HG02970 (cell line): ENCODE measurements at regions not wholly inside any gene's neighbourhood (a gene's known extent, or its start where the extent isn't known, plus 50 kb on each side); places are given as distances from the start of the nearest gene placed in this dataset.

Experiments
- ATAC-seq: cut with Tn5 transposase; IDR thresholded peaks from one replicate; pipeline ENCODE4 v1.9.1; 2021; ENCODE audit warnings: mild to moderate bottlenecking, moderate library complexity, moderate number of reproducible peaks; ENCODE audit not compliant: unreplicated experiment, low FRiP score

DNA sequence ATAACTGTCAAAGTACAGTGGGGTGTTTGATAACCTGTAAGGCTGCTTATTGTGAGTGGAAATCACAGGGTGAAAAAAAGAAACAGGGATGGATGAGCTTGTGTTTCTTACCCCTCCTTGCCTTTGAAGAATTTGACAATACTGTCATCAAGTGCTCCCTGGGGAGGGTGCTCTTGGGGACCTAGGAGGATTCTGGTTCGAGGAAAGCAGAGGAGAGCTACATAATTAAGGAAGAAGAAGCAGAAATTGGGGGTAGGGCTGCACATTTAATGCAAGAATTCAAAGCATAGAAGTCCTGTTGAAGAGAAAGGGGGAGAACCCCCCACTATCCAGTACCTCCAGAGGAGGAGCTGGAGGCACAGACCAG lies 208.1 kb upstream of the PHYHIPL start:
- ATAC-seq = no peak

GRCh38 chr10:58969576-58969975 lies 206.9 kb upstream of the PHYHIPL start:
- ATAC-seq = no peak

DNA sequence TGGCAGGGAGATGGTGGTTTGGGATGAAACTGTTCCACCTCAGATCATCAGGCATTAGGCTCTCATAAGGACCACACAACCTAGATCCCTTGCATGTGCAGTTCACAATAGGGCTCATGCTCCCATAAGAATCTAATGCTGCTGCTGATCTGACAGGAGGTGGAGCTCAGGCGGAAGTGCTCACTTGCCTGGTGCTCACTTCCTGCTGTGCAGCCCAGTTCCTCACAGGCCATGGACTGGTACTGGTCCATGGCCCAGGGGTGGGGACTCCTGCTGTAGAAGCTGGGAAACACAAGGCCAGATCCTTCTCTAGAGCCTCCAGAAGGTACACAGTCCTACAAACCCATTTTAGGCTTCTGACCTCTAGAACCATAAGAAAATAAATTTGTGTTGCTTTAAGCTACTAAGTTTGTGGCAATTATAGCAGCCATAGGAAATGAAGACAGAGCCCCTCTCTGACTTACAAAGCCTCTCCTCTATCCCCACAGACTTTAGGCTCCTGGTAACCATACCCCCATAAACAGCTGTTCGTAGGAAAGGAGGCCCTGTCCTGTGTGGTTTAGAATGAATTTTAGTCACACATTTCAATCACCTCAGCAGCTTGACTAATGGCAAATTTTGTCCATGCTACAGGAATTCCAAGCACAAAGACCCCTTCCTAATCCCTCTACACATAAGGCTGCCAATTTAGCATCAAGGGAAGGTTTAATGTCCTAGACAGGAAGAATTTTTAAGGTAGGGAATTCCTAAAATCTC lies 206.1 kb upstream of the PHYHIPL start:
- no peak for ATAC-seq

GRCh38 chr10:58971211-58971610 lies 205.2 kb upstream of the PHYHIPL start:
- ATAC-seq = no peak

DNA sequence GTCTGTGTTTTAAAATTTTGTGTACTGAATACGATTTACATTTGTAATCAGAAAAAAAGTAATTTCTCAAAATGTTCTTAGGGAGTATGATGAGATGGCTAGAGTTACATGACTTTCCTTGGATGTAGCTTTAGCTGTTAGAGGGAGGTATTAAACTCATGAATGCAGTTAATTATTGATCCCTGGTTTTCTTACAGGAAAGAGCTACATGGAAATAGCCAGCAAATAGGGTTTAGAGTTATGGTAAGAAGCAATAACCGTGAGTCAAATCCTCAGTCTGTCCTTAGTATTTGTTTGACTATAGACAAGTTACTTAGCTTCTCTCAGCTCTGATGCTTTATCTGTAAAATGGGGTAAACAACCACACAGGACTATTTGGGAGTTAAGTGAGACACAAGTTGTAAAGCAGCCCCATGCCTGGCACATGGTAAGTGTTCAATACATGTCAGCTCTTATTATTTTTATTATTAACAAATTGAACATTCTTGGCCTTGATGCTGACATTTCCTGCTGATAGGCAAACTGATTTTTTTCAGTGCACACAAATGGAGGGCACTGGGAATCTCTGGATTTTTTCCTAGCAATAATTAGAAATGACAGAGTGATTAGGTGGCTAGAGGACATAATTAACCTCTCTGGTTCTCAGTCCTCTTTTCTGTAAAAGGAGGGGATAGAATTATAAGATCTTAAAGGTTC lies 204.5 kb upstream of the PHYHIPL start:
- no peak for ATAC-seq

DNA sequence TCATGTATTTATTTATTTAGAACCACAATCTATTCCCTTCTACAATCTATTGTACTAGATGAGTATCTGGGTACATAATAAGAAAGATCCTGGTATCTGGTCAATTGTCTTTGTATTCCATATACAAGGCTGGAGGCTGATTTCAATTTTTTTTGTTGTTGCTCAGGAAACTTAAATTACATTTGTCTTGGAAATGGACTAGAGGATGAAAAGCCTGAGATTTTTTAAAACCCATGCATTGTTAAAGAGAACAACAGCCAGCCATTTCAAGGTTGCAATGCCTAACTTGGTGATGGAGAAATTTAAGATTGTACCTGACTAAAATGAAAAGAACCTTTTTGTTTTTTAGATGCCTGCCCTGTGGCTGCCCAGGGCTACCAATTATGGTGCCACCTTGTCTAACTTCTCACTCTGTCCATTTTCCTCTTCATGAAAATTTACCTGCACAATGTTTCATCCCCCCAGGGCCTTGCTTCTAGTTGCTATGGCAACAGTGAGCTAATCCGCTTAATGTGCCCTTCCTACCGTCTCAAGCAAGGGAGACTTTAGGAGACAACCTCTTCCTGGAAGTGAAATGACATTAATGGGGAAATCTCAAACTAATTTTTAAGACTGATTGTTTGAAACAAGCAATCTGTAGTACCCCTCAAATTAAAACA lies 203.7 kb upstream of the PHYHIPL start:
- ATAC-seq = no peak

DNA sequence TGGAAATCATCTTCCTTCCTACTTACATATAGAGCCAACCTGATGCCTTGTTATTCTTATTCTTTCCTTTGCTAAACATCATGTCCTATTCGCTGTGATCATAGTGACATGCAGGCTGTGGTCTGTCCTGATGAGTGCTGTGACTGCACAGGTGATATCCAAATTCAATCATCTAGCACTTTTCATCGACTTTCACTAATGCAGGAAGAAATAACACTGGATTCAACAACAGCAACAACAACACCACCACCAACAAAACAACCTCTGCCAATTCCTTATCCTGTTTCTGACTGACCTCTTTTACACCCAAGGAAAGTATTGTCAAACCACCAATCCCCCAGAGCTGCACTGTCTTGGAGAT lies 203.2 kb upstream of the PHYHIPL start:
- ATAC-seq = no peak

- ATAC-seq = no peak
Measured at GRCh38 chr10:58976254-58976653, 200.2 kb upstream of the PHYHIPL start.

DNA sequence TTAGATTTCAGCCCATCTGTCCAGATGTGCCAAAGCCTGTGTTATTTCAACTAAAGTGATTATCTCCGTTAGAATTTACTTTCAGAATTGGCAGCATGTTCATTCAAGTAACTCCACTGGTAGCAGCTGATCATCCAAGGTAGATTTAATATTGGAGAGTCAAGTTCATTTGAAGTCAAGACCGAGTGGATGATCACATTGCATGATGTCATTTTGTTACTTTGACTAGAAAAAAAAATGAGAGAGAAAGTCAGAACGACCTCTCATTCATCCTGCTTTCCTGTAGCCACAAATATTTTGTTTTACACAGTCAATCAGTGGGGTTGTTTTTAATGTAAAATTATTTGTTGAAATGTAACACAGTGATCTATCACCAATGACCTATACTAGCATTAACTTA lies 196.7 kb upstream of the PHYHIPL start:
- no peak for ATAC-seq

GRCh38 chr10:58980826-58981415 lies 195.5 kb upstream of the PHYHIPL start:
- ATAC-seq = no peak

- ATAC-seq = no peak
Measured at GRCh38 chr10:58981846-58982245, 194.6 kb upstream of the PHYHIPL start.

- no peak for ATAC-seq
Measured at GRCh38 chr10:58982470-58983239, 193.8 kb upstream of the PHYHIPL start.

DNA sequence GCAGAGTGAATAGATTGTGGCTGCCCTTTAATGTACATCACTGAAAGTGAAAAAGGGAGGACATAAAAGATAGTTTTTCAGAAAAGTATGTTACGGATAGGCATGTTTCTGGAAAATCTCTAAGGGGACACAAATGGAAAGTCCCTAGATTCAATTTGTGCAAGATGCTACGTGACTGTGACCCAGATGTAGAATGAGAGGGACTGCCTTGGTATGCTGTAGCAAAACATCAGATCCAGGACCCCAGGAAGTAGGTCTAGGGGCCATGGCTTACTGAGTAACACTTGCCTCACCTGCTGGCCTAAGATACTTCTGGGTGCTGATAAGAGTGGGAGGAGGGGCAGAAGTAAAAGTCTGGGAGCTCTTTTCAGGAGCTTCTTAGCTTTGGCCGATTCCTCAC lies 191.2 kb upstream of the PHYHIPL start:
- no peak for ATAC-seq

- ATAC-seq = no peak
Measured at GRCh38 chr10:58989486-58990039, 186.9 kb upstream of the PHYHIPL start.

DNA sequence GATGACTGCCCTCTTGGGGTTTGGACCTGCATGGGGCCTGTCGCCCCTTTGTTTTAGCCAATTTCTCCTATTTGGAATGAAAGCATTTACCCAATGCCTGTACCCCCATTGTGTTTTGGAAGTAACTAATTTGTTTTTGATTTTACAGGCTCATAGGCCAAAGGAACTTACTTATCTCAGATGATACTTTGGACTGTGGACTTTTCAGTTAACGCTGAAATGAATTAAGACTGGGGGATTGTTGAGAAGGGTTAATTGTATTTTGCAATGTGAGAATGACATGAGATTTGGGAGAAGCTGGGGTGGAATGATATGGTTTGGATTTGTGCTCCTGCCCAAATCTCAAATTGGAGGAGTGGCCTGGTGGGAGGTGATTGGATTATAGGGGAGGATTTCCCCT lies 185.8 kb upstream of the PHYHIPL start:
- ATAC-seq = no peak

- ATAC-seq = no peak
Measured at GRCh38 chr10:58991856-58992255, 184.6 kb upstream of the PHYHIPL start.

DNA sequence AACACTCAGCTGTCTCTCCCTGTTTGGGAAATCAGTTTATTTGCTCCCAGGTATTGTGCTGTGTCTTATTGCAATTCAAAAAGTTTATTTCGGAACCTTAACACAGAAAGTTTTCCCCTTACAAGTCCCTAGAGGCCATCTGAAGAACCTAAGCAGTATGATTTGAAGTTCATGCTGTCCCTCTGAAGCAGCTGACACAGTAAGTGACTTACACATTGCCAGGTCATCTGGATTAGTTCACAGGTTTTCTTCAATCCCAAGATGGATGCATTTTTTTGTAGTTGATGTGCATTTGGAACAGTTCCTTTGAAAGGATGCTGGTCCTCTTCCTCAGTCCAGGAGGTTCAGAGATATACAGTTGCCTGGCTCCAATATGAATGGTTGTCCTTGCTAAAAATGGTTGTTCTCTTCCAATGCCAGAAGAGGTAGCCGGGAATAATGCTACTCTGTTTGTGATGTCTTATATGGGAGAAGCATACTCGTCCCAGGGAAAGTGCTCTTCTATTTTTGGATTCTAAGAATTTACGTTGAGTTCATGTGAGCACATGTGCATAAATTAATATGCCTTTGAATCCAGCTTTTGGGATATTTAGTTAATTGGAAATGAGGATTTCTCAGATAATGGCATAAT lies 183.5 kb upstream of the PHYHIPL start:
- no peak for ATAC-seq

GRCh38 chr10:58993480-58994221 lies 182.8 kb upstream of the PHYHIPL start:
- no peak for ATAC-seq
